ENCODE measurements at regions not wholly inside any gene's neighbourhood (a gene's known extent, or its start where the extent isn't known, plus 50 kb on each side); places are given as distances from the start of the nearest gene placed in this dataset.

GRCh38 chr9:75239176-75239575 is 150.9 kb downstream of the OSTF1 start (continued):
- TF ChIP-seq IRF2 (CRISPR knock-in tag; IDR thresholded peaks at IDR 0.05): no peak
- no peak for TF ChIP-seq PAF1 (CRISPR knock-in tag; IDR thresholded peaks at IDR 0.05)
- TF ChIP-seq ZSCAN9 (CRISPR knock-in tag; IDR thresholded peaks at IDR 0.05; ENCODE audit: borderline replicate concordance): 0 out of 2 replicates have a peak, but pooled peaks have one; percentile 41
- TF ChIP-seq ATM (IDR thresholded peaks at IDR 0.05; ENCODE audit: borderline replicate concordance): no peak
- no peak for TF ChIP-seq USF2 (IDR thresholded peaks at IDR 0.05; ENCODE audit: low read depth, low read length)
- peak; percentile 35; the same call in 1 of the 2 replicates for TF ChIP-seq USF2 (CRISPR knock-in tag; IDR thresholded peaks at IDR 0.05; ENCODE audit: borderline replicate concordance)
- TF ChIP-seq NFKB2 (CRISPR knock-in tag; IDR thresholded peaks at IDR 0.05; ENCODE audit: borderline replicate concordance): no peak
- no peak for TF ChIP-seq CREM (IDR thresholded peaks at IDR 0.05)
- TF ChIP-seq CREM (CRISPR knock-in tag; IDR thresholded peaks at IDR 0.05): no peak
- 0 out of 2 replicates have a peak, but pooled peaks have one; percentile 19 for TF ChIP-seq NCOA2 (CRISPR knock-in tag; IDR thresholded peaks at IDR 0.05)
- TF ChIP-seq ZBTB49 (CRISPR knock-in tag; IDR thresholded peaks at IDR 0.05; ENCODE audit: borderline replicate concordance): no peak
- TF ChIP-seq MAX (IDR thresholded peaks at IDR 0.05): peak; percentile 72
- TF ChIP-seq ZNF772 (CRISPR knock-in tag; IDR thresholded peaks at IDR 0.05): no peak
- TF ChIP-seq FOXC1 (CRISPR knock-in tag; IDR thresholded peaks at IDR 0.05; ENCODE audit: borderline replicate concordance): 0 out of 2 replicates have a peak, but pooled peaks have one; percentile 32
- 0 out of 2 replicates have a peak, but pooled peaks have one; percentile 38 for TF ChIP-seq ZNF280D (CRISPR knock-in tag; IDR thresholded peaks at IDR 0.05)
- TF ChIP-seq ESRRA (CRISPR knock-in tag; IDR thresholded peaks at IDR 0.05; ENCODE audit: low read depth): no peak
- TF ChIP-seq ZBTB26 (CRISPR knock-in tag; IDR thresholded peaks at IDR 0.05; ENCODE audit: borderline replicate concordance): 0 out of 2 replicates have a peak, but pooled peaks have one; percentile 63
- no peak for TF ChIP-seq ZNF660 (CRISPR knock-in tag; IDR thresholded peaks at IDR 0.05; ENCODE audit: borderline replicate concordance, low read depth)
- TF ChIP-seq ZBTB46 (CRISPR knock-in tag; IDR thresholded peaks at IDR 0.05; ENCODE audit: borderline replicate concordance): no peak
- TF ChIP-seq ATF3 (CRISPR knock-in tag; IDR thresholded peaks at IDR 0.05): no peak
